HG03066 (cell line): ENCODE measurements at regions not wholly inside any gene's neighbourhood (a gene's known extent, or its start where the extent isn't known, plus 50 kb on each side); places are given as distances from the start of the nearest gene placed in this dataset.
"Not testable (repeated sequence)": the region's sequence is repeated elsewhere in the genome, so short reads cannot be mapped to it uniquely, and the experiment has no call there.

Experiments used
- ATAC-seq: cut with Tn5 transposase; IDR thresholded peaks from one replicate; pipeline ENCODE4 v1.9.1; 2021; ENCODE audit warnings: low read depth; ENCODE audit not compliant: unreplicated experiment

DNA sequence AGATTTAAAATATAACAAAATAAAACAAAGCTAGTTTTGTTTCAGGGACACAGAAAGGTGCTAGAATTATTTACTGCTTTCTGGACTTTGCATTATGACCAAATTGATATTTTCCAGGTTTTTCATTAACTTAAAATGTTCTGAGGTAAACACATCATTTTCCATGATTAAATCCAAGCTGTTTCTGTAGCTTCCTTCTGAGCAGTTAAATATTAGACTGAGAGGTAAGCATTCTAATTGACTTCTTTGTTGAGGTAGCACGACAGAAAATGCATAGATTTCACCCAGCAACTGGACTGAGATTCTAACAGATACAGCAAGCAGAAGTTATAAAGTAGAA is 98.3 kb downstream of the BMP4 start:
- ATAC-seq: no peak

DNA sequence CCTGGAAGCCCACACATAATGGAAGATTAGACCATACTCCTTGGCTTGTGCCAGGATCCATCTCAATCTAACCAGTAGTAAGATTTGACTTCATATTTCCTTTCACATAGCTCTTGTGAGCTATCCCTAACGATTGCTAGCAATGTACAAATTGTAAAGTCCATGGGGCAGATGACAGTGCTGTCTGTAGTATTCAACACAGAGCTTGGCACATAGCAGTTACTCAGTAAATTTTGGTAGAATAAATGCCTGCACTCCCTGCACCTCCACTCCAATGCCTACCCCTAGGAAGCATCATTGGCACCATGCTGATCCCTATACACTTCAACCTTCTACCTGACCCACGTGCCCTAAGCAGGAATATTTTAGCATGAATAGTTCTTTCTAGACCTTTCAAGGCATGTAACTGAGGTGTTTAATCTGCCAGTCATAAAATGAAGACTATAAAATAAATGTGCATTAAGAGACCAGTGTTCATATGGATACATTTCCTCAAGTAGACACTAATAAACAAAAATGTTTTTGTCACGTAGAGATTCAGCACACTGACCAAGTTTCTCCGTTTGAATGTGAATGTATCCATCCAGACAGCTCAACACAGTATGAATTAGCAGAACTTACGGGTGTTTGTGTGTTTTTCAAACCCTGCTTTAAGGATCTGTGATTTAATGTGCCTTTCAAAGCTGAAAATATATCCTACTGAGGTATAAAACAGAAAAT is 98.8 kb downstream of the BMP4 start:
- ATAC-seq: no peak

DNA sequence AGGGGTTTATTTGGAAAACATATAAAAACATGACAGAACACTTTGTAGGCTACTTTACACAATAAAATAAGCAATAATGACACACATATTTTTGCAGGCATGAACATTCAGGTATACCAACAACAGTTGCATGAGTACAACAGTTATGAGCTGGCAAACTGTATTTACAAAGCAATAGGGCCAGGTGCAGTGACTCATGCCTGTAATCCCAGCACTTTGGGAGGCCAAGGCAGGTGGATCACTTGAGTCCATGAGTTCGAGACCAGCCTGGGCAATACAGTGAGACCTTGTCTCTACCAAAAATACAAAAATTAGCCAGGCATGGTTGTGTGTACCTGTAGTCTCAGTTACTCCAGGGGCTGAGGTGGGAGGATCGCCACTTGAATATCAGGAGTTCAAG is 101.1 kb downstream of the BMP4 start:
- ATAC-seq: no peak

DNA sequence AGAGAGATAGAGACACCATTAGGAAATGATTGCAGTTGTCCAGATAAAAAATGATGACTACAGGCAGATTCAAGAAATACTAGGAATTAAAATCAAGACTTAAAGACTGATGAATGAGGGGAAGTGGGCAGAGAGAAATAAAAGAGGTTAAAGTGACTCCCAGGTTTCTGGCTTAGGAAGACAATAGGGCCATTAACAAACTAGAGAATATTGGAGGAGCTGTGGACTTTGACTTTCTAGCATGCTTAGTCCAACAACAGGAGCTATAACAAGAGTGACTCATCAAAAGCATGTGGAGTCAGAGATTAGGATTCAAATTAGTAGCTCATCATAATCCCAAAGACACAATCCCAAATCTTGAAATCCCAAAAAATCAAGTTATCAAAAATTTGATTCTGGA is 101.5 kb downstream of the BMP4 start:
- ATAC-seq: no peak

DNA sequence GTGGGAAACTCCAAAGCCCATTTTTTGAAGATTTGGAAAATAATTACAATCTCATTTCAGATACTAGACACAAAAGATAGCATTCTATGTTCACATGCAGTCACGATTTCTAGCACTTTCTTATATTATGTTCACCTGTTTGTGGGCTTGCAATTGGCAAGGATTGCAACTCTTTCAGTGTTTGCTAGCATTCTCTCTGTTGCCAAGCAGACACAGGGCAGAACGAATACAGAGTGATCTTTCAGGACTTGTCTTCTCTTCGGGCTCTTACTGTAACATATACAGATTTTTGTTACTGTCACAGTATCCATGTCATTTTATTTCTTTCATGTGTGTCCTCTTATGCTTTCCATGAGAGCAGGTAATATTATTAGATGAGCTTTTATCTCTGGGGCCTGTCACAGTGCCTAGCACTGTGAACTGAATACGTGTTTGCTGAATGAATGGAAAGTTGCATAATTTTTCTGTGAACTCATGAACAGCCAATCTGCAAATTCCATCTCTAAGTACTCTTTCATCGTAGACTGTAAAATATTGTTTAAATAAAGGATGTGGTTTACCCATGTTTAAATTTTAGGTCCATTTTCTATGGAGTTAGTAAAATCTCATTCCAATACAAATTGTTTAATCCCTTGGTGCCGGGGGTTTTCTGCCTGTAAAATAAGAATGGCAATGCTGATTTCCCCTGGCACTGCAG is 105.1 kb downstream of the BMP4 start:
- ATAC-seq: no peak

DNA sequence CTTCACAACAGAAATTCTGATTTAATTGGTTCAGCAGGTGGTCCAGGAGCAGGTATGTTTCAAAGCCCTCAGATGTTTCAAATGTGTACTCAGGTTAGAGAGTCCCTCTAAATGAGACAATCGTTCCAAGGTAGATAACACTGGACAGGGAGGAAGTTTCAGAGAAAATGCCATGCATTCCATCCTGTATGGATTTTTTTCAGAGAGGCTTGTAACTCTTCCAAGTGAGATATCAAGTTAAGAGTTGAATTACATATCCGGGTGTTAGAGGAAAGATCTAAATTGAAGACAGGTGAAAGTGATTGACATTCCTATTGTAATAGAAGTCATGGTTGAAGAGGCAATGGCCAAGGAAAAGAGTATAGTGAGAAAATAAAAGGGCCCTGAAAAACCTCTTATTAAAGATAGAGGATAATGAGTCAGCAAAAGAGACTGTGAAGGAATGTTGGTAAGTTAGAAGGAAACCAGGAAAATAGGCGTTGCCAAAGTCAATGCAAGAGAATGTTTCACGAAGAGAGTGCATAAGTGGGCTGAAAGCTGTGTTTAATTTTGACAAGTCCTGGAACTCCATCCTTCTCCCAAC is 105.8 kb downstream of the BMP4 start:
- no peak for ATAC-seq

DNA sequence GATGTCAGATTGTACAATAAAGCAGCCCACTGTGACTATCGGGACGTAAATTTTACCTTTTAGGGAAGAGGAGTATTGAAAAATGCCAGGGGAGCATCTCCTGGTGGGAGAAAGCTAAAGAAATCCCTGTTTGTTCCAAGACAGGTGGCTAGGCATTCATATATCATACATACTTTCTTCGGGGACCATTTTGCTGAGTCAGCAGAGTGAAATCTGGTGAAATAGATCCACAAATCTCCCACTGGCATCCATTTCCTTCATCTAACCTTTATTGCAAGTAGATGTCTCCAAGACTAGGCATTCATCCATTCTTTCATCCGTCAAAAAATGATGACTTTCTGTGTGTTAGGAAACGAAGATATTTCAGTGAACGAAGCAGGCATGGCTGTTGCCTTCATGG is 107.1 kb downstream of the BMP4 start:
- ATAC-seq: no peak

DNA sequence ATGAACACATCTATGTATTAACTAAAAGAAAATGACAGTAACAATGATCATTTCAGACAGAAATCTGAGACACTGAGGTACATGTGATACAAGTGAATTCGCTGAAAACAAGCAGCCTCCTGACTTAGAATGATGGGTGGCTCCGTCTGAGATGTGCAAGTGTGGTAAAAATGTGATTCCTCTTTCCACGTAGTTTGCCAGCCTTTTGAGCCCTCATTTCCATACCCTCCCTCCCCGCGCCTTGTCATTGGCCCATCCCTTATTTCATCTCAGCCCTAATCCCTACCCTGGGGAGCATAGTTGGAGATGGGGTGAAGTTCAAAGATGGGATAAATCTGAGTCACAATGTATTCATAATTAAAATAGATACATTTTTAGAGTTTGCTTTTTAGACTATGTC is 107.8 kb downstream of the BMP4 start:
- ATAC-seq: no peak

DNA sequence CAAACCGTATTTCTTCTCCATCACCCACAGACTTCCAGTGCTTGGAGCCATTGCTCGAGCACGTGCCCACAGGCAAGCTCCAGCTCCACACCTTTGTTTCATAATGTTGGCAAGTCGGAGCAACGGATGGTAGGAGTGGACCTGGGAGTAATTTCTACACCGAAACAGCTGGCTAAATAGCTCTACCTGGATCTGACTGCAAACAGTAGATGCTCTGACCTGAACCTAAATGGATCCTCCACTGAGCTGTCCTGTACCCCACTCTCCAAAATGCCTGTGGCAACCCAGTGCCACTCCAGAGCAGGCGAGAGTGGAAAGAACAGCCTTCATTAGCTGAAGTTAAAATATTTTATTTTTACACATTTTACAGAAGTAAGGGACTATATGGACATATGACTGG is 108.7 kb downstream of the BMP4 start:
- ATAC-seq: no peak

DNA sequence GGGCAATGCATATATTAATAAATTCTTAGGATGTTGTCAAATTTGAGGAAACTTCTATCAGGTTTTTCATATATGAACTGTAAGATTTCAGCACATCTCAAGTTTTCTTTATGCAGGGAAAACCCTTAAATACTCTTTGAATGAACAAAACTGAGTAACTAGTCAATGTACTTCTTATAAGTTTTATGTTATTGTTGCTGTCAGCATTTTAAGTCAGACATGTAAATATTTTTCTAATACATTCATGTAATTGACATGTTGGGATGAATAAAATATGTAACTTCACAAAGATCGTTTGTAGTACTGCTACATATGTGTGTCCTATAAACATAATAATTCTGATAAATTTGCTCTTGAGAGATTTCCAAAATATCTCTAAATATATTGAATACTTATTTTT is 109.6 kb downstream of the BMP4 start:
- no peak for ATAC-seq

DNA sequence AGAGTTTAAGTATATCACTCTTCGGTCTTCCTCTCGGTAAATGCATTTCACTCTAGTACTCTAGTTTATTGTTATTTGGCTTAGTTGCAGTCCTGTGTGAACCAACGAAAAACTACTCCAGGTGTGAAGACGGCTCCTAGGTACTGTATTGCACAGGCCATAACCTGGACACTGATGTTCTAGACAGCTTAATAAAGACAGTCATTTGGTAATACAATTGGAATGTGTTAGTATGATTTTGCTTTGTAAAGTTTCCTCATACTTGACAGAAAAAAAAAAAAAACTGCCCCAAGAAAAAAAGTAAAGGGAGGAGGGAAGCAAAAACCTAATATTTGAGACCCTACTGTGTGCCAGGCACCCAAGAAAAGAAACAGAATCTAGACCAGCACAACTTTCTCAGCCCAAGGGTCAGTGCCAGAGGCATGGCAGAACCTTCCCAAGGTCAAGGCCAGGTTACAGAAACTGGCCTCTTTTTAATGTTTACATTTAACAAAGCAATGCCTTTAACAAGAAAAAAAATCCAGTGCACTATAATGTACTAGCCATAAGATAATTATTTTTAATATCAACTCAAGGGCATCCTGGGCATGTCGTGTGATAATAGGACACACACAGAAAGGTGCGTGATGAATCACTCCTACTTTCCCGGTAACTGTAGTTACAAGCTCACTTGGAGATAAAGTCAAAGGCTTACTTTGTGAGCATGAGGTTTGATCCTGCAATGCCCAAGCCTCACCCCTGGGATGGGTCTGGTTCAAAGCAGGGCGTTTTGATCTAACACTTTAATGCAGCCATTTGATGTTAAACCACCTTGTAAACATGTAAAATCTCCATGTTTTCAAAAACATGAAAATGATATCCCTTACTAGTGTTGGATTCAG is 110.6 kb downstream of the BMP4 start:
- no peak for ATAC-seq

DNA sequence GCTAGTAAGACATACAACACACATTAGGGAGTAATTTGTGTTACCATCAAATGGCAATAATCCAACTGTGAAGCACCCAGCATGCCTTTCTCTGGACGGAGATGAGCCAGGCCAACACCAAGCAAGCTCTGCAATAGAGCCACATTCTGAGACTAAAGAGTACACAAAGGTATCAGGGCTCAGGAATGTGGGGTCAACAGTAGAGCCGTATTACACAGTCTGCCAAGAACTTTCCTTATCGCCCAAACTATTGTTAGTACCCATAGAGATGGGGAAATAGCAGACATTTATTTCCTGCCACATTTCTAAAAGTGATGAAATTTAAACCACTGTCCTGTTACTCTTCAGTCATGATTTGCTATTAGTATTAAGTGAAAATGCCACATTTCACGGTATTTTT is 113.7 kb downstream of the BMP4 start:
- ATAC-seq: no peak

DNA sequence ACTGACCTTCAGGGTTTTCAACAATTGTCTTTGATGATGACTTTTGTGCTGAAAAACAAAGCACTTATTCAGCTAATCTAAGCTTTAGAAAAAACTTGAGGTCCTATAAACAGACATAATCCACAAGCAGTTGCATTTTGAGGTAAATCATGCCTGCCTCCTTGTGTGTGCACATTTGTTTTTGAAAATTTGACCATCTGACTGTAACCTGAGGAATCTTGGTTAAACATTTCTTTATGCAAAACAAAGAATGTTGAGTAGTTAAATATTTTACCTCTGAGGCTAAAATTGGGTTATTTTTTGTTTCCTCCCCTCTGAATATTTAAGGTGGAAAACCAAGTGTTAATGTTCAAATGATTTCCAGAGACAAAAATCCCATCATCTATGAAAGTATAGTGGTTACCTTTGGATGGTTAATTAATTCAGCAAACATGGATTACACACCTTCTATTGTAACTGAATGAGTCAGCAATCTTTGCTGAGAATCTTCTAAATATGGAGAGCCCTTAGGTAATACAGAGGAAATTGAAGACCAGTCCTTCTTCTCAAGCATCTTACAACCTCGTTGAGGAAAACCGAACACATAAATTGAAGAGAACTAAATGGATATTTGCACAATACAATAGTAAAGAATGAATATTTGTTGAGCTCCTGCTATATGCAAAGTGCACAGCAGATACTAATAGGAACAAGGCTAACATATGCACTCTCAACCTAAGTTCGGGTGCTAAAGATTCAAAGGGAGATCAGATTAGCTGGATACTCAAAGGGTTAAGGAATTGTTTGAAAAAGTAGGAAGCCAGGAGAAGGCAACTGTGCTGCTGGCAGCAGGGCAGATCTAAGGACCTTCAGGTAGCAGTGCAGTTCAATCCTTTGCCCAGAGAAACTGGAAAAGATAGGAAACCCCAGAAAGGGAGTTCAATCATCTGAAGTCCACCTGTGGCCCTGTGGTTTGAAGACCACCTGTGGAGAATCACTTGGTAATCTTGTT is 115.2 kb downstream of the BMP4 start:
- no peak for ATAC-seq

DNA sequence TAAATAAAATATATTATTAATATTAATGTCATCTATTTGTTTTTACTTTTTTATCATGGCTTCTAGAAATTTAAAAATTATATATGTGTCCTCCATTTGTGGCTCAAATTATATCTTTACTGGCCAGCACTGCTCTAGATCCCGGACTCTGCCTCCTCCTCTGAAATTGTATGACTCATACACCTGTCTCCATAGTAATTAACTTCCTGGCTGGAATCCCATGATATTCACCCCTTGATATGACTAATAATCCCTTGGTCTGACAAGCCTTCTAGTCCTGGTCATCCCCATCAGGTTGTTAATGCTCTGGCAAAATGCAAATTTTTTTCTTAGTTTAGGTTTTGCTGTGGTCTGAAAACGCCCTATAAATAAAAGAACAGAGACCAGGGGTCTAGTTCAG is 116.2 kb downstream of the BMP4 start:
- no peak for ATAC-seq

DNA sequence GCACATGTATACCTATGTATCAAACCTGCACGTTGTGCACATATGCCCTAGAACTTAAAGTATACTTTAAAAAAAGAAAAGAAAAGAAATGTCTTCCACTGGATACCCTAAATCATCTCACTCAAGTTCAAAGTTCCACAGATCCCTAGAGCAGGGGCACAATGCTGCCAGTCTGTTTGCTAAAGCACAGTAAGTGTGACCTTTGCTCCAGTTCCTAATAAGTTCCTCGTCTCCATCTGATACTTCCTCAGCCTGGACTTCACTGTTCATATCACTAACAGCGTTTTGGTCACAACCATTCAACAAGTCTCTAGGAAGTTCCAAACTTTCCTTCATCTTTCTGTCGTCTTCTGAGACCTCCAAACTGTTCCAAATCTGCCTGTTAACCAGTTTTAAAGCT is 118.3 kb downstream of the BMP4 start:
- ATAC-seq: no peak

DNA sequence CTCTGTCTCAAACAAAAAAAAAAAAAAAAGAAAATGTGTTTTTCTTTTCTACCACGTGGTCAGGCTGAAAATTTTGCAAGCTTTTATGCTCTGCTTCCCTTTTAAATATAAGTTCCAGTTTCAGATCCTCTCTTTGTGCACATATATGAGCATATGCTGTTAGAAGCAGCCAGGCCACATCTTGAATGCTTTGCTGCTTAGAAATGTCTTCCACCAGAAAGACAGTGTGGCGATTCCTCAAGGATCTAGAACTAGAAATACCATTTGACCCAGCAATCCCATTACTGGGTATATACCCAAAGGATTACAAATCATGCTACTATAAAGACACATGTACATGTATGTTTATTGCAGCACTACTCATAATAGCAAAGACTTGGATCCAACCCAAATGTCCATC is 119.0 kb downstream of the BMP4 start:
- not testable (repeated sequence) for ATAC-seq

DNA sequence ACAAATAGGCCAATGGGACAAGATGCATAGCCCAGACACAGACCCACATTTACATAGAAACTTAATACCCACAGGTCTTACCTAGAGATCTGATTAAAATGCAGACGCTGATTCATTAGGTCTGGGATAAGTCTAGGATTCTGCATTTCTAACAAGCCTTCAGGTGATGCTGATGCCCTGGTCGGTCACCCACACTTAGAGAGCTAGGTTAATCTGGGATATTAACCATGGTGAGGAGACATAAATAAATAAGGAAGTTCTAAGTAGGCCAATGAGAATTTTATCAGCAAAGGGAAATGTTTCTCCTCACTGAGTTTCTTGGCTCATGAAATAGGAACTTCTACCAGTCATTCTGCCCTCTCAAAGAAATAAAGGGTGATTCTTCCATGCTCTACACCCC is 120.1 kb downstream of the BMP4 start:
- ATAC-seq: no peak

DNA sequence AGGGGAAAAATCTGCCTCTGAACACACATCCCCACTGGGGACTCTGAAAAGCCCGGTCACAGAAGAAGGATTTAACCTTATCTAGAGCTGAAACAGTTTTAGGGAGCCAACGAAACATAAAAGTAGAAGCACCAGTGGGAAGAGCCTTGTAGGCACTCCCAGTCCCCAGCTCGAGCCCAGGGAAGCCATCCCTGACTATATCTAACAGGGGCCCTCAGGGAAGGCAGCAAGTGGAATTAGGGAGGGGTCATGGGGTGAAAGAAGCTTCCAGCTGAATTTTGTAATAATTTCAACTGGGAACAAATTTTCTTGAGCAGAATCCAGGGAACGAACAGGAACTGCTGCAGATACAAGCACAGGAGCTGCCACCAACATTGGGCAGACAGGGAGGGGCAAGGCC is 127.8 kb downstream of the BMP4 start:
- no peak for ATAC-seq

DNA sequence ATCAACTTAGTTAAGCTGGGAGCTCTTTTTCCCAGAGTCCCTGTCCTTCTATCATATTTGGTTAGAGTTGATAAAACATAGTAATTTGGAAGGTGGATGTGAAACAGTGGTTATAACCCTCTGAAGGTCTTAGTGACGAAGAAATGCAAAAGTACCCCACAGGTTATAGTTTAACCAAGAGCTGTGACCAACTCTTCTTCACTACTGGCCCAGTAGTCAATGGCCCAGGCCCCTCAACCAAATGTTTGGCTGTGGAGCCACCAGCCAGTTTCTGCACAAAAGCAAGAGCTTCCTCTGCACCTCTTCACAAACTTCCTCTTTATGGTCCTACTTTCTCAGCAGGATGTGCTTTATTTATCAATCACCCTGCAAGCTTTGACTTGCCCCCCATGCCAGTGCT is 132.6 kb downstream of the BMP4 start:
- no peak for ATAC-seq

DNA sequence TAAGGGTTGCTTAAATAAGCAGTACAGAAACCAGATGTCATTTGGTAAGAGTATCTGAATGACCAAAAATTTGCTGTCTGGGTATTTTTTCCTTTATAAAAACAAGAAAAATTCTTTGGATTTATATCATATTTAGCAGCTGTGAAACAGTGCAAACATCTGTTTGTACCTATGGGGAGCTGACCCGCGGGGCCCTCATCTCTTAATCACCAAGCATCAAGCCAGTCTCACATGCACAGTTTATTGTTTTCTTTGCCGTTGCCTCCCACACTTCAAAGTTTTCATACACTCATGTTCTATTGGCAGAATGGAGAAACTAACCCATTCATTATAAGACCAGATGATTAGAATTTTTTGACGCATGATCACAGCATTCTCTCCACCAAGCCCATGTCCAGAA is 142.2 kb downstream of the BMP4 start:
- no peak for ATAC-seq
